ENCODE measurements at regions not wholly inside any gene's neighbourhood (a gene's known extent, or its start where the extent isn't known, plus 50 kb on each side); places are given as distances from the start of the nearest gene placed in this dataset.
A peak's percentile ranks its signal among the peaks of the same experiment; 100 is the strongest.

DNA sequence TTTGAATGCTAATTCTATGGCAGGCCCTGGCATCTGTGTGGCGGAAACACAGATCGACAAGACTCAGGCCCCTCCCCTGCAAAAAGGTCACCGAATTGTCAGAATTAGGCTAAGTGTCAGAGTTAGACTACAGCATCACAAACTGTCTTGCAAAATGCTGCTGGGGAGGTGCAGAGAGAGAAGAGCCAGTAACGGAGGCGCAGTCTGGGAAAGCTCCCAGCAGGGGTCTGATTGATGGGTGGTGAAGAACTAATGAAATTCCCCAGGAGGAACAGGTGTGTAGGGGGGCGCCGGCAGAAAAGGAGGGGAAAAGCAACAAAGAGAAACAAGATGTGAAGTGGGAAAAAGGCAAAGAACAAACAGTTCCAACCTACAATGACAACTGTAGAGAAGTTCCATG, 72.7 kb upstream of the TAMM41 start:
- no peak for DNase-seq

DNA sequence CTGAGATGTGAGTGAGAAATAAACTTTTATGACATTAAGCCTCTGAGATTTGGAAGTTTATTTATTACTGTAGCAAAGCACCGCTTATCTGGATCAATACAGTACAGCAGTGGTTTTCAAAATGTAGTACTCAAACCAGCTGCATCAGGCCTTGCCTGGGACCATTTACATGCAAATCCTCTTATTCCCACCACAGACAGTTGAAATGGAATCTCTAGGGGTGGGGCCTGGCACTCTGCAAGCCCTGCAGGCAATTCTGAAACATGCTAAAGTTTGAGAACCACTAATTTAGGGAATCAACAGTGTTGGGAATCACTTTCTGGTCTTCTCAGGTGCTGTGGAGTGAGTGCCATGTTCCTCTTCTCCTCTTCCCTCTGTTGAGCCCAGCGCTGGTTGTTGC, 77.8 kb upstream of the TAMM41 start:
- DNase-seq: no peak

DNA sequence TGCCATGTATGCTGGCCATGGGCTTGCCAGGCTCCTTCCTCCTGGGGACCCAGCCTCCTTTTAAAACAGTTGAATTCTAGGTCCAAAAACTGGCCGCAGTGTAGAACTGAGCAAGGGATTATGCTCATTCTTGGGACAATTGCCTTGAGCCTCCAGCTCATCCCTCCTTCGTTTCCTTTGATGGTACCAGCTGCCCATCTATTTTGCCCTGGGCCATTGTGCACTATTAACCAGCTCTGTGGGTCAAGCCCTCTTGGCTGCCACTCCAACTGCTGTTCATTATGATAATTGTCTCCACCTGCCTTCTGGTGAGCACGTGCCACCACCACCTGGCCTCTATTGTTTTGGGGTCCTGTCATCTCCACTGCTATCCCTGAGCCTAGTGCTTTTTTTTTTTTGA, 75.8 kb upstream of the SYN2 start:
- DNase-seq: no peak

DNA sequence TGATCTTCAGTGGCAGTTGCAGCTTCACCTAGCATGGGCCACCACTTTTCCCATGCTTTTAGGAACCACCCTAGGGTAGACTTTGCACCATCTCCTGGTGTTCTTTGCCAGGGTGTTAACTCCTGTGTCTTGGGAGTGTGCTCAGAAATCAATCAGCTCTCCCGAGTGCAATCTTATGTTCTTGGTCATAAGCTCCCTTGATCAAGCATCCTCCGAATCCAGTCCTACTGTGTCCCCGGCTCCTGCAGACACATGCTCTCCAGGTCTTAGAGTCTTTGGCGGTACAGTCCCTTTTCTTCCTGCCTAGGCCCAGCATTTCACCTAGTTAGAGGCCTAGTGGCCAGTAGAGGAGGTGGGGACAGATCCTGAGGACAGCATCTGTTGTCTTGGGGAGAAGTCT, 74.7 kb upstream of the SYN2 start:
- no peak for DNase-seq

DNA sequence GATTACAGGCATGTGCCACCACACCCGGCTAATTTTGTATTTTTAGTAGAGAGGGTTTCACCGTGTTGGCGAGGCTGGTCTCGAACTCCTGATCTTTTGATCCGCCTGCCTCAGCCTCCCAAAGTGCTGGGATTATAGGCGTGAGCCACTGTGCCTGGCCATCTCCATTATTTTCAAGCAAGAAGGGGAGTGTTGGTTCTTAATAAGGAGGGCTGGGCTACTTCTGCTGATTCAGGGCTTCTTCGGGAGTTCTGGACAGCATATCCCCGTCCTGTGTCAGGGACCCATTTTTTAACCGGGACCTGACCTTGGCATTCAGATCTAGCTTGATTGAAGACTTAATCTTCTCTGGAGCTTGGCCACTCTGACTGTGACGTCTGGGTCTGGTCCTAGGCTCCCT, 74.1 kb upstream of the SYN2 start:
- no peak for DNase-seq

DNA sequence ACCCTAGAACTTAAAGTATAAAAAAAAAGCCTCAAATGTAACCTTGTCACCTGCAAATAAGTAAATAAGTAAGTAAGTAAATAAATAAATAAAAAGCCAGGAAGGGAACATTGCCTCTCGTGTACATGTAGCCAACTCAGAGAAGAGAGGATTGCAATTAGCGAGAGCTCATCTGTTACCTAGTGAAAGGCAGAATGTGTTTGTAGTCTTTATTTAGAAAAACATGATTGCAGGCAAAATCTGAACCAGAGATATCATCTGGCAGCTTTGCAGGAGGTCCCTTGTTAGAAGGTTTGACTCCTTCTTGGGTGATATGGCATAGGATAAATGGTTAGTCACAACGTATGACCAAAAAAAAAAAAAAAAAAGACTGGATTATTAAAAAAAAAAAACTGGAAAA, 71.6 kb upstream of the SYN2 start:
- no peak for DNase-seq

DNA sequence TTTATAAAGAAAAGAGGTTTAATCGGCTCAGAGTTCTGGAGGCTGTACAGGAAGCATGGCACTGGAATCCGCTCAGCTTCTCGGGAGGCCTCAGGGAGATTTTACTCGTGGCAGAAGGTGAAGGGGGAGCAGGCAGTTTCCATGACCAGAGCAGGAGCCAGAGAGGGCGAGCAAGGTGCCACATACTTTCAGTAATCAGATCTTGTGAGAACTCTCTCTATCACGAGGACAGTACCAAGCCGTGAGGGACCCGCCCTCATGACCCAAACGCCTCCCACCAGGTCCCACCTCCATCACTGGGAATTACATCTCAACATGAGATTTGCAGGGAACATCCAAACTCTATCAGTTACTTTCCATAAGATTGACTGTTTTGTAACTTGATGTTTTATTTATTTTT, 70.7 kb upstream of the SYN2 start:
- DNase-seq: no peak

DNA sequence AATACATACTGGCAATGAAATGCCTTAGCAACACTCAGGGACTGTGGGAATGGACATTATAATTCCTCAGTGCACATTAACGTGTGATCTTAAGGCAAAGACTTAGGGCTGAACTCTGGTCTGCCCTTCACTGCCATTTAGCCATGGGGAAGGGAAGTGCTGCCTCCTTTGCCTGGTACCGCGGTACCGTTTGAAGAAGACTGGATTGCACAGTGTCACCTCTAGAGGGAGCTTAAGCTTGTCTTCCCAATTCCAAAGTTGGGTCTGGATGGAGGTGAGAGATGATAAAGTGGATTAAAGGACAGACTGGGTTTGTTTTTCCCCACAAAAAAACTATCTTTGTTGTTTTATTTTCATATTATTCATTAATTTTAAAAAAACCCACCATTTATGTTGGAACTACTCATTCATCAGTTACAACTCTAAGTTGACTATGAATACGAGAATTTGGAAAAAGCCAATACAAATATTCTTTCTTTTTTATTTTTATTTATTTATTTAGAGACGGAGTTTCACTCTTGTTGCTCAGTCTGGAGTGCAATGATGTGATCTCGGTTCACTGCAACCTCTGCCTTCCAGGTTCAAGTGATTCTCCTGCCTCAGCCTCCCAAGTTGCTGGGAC, 60.0 kb upstream of the SYN2 start:
- DNase-seq: peak; percentile 28 to 38

DNA sequence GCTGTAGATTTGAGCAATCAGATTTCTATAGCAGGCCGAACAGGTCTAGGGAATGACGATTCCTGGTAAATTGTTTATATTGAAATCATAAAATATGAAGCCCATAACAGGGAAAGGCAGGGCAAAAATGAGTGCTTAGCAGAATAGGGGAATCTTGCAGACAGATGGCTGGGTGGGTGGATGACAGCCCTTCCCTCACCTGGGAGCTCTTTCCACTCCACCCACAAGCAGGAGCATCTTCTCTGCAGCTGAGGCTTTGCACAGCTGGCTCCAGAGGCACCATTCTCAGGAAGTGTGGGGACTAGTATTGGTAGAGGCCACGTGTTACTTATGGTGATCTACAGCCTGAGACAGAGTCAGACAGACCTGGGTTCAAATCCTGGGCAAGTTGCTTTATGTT, 55.9 kb upstream of the SYN2 start:
- DNase-seq: no peak

DNA sequence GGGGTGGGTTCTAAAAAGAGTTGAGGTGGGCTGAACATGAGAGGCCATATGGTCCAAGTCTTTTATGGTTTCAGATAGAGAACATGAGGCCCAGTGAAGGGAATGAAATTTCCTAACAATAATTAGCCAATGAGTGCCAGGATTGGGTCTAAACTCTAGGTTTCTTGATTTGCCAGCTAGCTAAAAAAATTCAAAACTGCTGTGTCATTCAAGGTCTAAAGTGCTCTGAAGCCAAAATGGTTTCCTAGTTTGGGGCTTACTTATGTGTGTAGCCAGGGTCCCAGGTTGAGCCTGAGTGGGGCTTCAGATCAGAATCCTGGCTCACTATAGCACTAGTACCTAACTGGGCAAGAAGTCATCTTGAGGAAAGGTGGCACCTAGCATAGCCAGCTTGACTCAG, 55.3 kb upstream of the SYN2 start:
- DNase-seq: no peak

DNA sequence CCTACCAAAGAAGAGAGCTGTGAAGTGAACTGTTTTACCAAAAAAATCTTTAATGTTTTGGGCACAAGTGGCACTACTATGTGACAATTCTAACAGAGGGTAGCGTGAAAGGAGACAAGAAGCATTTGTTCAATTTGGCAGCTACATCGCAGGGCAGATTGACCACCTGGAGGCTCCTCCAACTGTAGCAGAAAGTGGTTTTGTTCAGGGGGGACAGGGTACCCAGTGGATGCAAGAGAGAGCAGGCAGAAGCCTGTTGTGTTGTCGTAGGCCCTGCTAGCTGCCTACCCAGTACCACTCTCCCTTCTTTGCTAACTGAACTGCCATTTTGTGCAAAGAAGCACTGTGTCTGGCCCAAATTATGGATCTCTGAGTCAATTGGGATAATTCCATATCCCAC, 54.8 kb upstream of the SYN2 start:
- no peak for DNase-seq

DNA sequence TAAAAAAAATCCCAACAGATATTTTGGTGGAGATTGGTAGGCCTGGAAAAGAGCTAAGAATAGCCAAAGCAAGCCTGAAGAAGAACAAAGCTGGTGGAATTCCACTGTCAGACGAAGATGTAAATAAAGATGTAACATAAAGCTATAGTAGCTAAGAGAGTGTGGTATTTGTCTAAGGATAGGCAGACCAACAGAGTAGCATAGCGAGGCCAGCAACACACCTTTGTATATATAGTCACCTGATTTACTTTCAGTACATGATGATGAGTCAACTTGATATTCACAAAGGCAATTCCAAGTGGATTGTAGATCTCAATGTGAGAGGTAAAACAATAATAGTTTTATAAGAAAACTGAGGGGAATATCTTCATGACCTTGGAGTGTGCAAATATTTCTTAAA, 53.6 kb upstream of the SYN2 start:
- no peak for DNase-seq

DNA sequence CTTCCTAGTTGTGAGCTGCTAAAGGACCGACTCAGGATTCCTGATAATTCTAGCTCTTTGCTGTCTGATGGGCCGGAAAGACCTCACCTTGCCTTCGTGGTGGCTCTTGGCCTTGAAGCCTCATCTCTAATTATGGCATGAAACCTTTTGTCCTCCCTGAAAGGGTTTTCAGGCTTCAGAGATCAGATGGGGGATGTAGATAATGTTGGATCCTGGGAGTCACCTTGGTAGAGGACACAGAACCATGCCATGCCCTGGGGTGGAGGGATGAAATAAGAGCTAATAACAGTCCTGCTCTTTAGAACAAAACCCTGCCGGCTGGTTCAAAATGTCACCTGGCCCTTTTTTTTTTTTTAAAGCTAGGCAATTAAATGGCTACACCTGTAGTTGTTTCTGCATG, 50.8 kb upstream of the SYN2 start:
- DNase-seq: no peak

DNA sequence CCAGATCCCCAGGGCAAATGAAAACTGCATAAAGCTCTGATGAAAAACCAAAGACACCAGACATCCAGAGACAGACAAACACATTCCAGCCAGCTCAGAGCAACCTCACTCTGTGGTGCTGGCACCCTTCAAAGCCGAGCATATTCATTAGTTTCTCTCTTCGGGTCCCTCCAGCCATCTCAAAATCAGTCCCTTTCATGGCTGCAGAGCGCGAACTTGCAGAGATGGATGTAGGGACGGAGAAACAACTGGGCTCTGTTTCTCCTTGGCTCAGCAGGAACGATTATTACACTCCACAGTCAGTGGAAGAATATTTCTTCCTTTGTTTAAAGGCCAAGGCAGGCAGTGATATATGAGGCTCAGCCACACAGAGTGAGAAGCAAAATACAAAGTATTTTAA, 50.4 kb upstream of the SYN2 start:
- no peak for DNase-seq

DNA sequence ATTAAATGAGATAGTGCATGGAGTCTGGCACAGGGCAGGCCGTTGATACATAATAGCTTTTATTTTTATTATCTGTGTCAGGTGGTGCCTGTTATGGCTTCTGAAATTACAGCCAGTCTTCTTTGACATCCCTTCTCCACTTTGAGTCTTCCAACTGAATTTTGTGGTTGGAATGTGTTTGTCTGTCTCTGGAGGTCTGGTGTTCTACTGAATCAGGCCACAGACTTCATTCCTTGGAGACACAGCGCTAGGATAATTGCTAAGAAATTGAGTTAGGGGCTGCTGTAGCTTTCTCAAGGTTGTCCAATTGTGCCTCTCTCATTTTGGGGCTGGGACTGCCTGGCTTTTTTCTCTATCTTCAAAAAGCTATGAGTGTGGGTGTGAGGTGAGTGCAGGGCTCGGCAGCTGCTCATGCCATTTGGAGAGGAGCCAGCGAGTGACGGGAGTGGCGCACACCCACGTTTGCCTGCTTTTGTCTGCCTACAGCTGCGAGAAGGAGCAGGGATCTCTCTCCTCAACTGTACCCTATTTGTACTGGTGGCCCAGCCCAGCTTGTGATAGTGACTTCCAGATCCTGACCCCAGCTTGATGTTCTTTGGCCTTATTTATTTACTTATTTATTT, 49.8 kb upstream of the SYN2 start:
- DNase-seq: no peak

Measured in inflammatory macrophage (primary cell).